SW480 (cell line): ENCODE measurements at regions not wholly inside any gene's neighbourhood (a gene's known extent, or its start where the extent isn't known, plus 50 kb on each side); places are given as distances from the start of the nearest gene placed in this dataset.
"Not testable (repeated sequence)": the region's sequence is repeated elsewhere in the genome, so short reads cannot be mapped to it uniquely, and the experiment has no call there.

Experiments
- DNase-seq: peaks from one replicate; pipeline ENCODE4 v3.0.0-alpha.2; 2016; ENCODE audit warnings: low spot score

DNA sequence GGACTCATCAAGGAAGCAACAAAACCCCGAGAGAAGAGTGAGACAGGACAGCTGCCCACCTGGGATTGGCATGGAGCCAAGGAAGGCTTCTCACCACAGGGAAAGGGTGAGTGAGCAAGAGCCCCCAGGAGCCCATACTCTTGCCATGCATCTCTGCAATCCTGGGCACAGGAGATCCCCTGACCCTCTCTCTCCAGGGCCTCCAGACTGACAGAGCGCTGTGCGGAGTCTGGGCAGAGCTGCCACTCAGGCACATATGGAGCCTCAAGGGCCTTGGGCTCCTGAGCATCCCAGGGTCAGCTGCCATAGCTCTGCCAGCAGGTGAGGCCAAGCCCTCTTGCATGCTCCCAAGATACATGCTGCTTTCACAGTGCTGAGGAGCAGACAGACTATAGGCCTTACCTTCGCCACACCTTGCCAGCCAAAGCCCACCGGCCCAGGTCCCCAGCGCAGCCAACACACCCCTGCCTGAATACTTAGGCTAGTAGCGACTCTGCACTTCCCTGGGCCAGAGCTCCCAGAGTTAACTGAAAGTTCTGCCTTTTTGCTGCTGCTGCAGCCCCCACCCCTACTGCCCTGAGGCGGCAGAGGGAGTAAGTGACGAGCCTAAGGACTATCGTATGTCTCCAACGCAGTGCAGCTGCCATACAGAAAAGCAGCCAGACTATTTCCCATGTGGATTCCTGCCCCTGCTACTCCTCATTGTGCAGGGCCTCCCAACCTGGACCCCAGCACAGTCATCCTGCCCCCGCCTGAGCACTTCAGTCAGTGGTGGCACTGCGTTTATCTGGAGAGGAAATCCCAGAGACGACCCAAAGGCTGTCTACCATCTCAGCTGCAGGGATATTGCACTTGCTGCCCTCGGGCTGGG, 251.6 kb downstream of the SPATA31A6 start:
- DNase-seq, result not testable (repeated sequence)

DNA sequence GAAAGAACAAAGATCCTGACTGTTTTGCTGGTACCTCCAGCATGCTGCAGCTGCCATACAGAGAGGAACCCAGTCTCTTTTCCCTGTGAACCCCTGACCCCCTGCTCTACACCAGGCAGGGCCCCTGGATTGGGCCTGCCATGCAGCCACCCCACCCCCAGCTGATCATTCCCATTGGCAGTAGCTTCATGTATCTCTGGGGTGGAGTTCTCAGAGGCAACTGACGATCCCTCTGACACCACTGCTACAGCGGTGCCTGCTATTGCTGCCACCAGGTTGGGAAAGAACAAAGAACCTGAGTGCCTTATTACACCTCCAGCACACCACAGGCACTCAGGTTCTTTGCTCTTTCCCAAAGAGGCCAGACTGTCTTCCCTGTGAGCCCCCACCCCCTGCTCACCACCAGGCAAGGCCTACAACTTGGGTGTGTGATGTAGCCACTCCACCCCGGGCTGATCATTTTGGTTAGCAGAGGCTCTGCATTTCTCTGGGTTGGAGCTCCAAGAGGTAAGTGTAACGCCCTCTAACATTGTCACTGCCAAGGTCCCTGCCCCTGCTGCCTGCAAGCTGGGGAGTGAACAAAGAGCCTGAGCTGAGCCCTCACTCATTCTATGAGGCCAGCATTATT, 252.4 kb downstream of the SPATA31A6 start:
- DNase-seq, result not testable (repeated sequence)

DNA sequence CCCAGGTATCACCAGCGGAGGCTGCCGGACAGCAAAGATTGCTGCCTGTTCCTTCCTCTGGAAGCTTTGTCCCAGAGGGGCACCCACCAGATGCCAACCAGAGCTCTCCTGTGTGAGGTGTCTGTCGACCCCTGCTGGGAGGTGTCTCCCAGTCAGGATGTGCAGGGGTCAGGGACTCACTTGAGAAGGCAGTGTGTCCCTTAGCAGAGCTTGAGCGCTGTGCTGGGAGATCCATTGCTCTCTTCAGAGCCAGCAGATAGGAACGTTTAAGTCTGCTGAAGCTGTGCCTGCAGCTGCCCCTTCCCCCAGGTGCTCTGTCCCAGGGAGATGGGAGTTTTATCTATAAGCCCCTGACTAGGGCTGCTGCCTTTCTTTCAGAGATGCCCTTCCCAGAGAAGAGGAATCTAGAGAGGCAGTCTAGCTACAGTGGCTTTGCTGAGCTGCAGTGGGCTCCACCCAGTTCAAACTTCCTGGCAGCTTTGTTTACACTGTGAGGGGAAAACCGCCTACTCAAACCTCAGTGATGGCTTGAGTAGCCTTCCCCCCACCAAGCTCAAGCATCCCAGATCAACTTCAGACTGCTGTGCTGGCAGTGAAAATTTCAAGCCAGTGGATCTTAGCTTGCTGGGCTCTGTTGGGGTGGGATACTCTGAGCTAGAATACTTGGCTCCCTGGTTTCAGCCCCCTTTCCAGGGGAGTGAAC, 253.7 kb downstream of the SPATA31A6 start:
- not testable (repeated sequence) for DNase-seq

GRCh38 chr9:42442680-42443079, 259.2 kb downstream of the SPATA31A6 start:
- not testable (repeated sequence) for DNase-seq

GRCh38 chr9:42443414-42443813, 260.0 kb downstream of the SPATA31A6 start:
- not testable (repeated sequence) for DNase-seq

DNA sequence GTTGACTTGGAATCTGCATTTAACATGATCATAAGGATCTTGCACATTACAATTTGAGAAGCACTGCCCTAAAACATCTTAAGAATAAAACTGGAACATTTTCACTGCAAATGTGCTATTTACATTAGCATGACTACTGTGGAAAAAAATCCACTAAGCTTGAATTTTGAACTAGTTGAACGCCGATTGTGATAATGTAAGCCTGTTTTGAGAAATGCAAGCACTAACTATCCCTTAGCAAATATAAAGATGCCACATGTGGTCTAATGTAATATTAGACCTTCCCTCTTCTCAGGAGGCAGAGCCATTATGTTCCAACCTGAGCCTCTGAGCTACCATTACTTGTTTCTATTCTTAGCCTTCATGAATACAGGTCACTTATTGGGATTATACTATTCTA, 278.0 kb downstream of the SPATA31A6 start:
- DNase-seq, result not testable (repeated sequence)

DNA sequence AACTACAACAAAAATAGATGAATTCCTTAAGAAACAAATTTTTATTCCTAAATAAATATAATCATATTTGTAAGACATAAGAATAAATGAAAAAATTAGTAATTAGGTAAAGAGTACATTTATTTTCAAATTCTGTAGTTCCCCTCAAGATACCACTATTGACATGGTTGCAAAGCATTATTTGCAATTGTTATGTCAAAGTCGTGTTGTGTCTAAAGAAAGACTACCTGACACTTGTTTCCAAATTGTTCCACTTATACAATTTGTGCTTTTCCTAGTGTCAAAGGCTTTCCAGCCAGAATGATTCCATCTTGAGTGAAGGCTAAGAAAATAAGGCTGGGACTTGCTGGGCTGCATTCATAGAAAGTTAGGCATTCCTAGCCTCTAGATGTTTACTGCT, 278.4 kb downstream of the SPATA31A6 start:
- DNase-seq, result not testable (repeated sequence)

DNA sequence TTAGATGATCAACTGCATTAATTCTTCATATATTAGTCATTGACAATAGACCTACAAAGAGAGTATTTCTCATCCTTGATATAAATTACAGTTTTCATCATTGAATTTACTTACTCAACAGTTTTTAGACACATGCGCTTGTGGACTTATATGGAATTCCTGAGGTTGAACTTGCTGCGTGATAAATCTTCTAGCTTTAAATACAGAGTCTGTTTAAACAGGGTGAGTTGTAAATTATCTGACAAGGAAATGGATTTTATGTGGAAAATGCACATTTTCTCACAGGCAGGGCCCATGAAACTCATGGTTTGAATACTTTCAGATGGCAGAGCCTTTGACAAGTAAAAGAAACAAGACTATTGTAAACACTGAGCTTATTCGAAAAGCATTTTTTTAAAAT, 280.5 kb downstream of the SPATA31A6 start:
- DNase-seq, result not testable (repeated sequence)

GRCh38 chr9:42470577-42470976, 287.1 kb downstream of the SPATA31A6 start:
- peak; percentile 6 for DNase-seq

GRCh38 chr9:42490989-42491388, 307.5 kb downstream of the SPATA31A6 start:
- DNase-seq, result not testable (repeated sequence)

DNA sequence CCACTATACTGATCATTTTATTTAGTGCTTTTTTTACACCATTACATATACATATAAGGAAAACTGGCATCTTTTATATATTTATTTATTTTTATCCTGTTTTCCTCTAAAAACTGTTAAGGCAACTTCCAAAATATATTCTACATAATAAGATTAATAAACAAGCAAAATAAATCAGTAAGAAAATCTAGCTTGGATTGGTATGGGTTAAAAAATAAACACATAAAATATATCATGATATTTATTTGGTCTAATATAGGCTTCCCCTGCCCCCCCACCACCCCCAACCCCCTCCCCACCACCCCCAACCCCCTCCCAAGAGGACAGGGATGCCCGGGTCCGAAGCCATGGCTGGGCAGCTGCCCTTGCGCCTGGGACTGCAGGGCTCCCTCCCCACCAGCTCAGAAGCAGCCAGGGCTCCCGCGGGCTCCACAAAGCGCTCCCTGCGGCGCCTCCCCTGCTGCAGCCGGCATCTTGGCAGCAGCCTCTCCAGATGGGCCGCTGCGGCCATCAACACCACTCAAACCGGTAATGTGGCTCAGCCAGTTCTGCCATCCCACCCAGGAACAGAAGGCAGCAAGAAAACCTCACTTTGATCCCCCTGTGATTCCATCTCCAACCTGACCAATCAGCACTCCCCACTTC, 319.3 kb downstream of the SPATA31A6 start:
- DNase-seq, result not testable (repeated sequence)

DNA sequence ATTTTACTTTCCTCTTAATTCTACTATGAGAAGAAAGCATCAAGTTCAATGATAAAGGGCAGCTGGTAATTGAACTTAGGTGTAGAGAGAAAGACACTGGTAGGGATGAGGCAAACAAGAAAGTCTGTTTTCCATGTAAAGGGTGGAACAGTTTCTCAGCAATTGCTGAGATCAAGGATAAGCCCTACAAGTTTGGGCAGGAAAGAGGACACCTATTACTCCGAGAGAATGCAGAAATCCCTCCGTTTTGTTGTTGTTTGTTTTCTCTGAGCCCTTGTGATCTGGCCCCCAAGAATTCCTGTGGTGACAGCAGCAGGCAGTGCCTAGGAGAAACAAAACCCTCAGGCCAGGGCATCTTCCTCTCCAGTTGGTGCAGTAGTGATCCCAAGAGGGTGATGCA, 324.7 kb downstream of the SPATA31A6 start:
- DNase-seq, result not testable (repeated sequence)

DNA sequence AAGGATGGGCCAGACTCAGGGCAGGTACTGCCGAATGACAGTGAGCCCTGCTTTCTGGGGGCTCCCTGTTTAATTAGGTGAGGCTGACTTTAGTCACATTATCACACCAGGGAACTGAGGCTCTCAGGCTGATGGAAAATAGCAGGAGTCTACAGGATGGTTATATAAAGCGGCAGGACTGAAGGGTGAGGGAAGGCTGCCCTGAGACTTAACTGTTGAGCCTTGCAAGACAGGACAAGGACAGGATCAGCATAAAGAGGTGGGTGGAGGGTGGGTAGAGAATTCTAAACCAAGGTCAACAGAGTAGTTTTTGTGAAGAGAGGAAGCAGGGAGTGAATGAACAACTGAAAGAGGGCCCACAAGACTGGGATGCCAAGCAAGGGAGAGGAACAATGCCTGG, 330.1 kb downstream of the SPATA31A6 start:
- not testable (repeated sequence) for DNase-seq

- DNase-seq, result not testable (repeated sequence)
Observed at GRCh38 chr9:42534325-42534983, 351.0 kb downstream of the SPATA31A6 start.

DNA sequence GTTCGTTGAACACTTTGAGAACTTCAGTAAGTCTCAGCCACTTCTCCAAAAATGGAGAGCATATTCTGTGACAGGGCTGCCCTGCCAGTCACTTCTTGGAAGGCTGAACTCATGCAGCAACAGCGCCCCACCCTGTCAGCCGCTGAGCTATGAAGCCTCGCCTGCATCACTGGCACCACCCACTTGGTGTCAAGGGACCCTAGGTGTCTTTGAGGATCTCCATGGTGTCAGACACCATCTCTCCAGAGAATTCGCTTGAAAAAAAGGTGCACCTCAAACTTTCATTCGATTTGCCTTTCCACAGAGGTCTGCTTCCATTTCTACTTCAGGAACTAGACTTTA, 351.5 kb downstream of the SPATA31A6 start:
- not testable (repeated sequence) for DNase-seq

GRCh38 chr9:42550789-42551357, 367.4 kb downstream of the SPATA31A6 start:
- DNase-seq, result not testable (repeated sequence)

GRCh38 chr9:42568530-42568929, 385.1 kb downstream of the SPATA31A6 start:
- DNase-seq, result not testable (repeated sequence)

DNA sequence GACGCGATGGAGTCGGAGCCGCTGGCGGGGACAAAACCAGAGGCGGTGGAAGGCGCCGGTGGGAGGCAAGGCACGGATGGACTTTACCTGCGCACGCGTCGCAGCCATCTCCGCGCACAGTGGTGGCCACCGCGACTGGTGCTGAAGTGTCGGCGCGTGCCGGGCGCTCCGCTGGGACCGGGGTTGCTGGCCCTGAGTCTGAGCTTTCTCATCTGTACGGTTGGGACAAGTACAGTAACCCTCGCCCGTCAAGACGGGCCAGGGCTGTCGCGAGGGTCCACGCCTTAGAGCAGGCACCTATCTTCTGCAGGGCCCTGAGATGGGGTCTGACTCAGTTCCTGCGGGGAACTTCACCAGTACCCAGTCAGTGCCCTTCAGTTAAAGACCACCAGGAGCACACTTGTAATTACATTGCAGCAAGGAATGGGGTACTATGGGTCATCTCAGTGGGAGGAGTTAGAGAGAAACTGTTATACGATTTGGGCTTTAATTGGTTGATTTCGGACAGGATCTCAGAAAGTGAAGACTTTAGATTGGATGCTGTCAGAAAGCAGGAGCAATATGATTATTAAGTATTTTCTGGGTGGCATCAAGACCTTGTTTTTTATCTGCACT, 385.6 kb downstream of the SPATA31A6 start:
- not testable (repeated sequence) for DNase-seq

DNA sequence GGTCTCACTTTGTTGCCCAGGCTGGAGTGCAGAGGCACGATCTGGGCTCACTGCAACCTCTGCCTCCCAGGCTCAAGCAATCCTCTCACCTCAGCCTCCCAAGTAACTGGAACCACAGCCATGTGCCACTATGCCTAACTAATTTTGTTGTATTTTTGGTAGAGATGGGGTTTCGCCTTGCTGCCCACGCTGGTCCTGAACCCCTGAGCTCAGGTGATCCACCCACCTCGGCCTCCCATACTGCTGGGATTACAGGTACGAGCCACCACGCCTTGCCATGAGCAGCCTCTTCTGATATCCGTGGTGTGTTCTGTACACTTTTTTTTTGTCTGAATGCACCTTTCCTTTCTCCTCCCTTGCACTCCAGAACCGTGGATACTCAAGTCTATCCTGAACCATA, 394.4 kb downstream of the SPATA31A6 start:
- DNase-seq, result not testable (repeated sequence)
